ENCODE measurements at regions not wholly inside any gene's neighbourhood (a gene's known extent, or its start where the extent isn't known, plus 50 kb on each side); places are given as distances from the start of the nearest gene placed in this dataset.

GRCh38 chr1:157368363-157368762, 184.0 kb downstream of the FCRL5 start:
- DNase-seq (ENCODE audit: low spot score), result no peak
- H3K36me3 ChIP-seq (ENCODE audit: insufficient read depth, low read length, poor library complexity, severe bottlenecking), result no peaks in the 10 kb centered on the region
- H3K4me1 ChIP-seq (ENCODE audit: insufficient read depth, low read length, poor library complexity, severe bottlenecking), result no peaks in the 10 kb centered on the region
- H3K27me3 ChIP-seq (replicated peaks; ENCODE audit: insufficient read depth, low read depth, low read length, poor library complexity), result no peaks in the 10 kb centered on the region
- no peak overlapping the region for H3K27ac ChIP-seq (ENCODE audit: low read depth, low read length, poor library complexity, severe bottlenecking)
- intact Hi-C loops (cut with micrococcal nuclease; ENCODE audit: unreplicated experiment), result no loop called here
- CTCF ChIA-PET, result no interaction called here
- no TSS peak for BruUV-seq (replicated peaks)
- TF ChIP-seq CTCF (conservative IDR thresholded peaks at IDR 0.05; ENCODE audit: low read depth, low read length) (no peak), EZH2 (IDR thresholded peaks at IDR 0.05; ENCODE audit: borderline replicate concordance, low read depth, low read length, poor library complexity, severe bottlenecking) (no peak)
- no peaks in the 10 kb centered on the region for H3K9me3 ChIP-seq (ENCODE audit: low read depth, low read length, poor library complexity, severe bottlenecking)
- no peak overlapping the region for H3K4me3 ChIP-seq (ENCODE audit: low read depth, low read length, poor library complexity, severe bottlenecking)
- POLR2A ChIA-PET (ENCODE audit: low non-redundant PET), result no interaction called here

GRCh38 chr1:157367870-157368269, 184.4 kb downstream of the FCRL5 start:
- Histone ChIP-seq H3K9me3 (ENCODE audit: low read depth, low read length, poor library complexity, severe bottlenecking) (no peaks in the 10 kb centered on the region), H3K27me3 (replicated peaks; ENCODE audit: insufficient read depth, low read depth, low read length, poor library complexity) (no peaks in the 10 kb centered on the region), H3K4me3 (ENCODE audit: low read depth, low read length, poor library complexity, severe bottlenecking) (no peak overlapping the region), H3K27ac (ENCODE audit: low read depth, low read length, poor library complexity, severe bottlenecking) (no peak overlapping the region), H3K4me1 (ENCODE audit: insufficient read depth, low read length, poor library complexity, severe bottlenecking) (no peaks in the 10 kb centered on the region), H3K36me3 (ENCODE audit: insufficient read depth, low read length, poor library complexity, severe bottlenecking) (no peaks in the 10 kb centered on the region)
- ChIA-PET CTCF (no interaction called here), POLR2A (ENCODE audit: low non-redundant PET) (no interaction called here)
- no peak for TF ChIP-seq CTCF (conservative IDR thresholded peaks at IDR 0.05; ENCODE audit: low read depth, low read length)
- no peak for TF ChIP-seq EZH2 (IDR thresholded peaks at IDR 0.05; ENCODE audit: borderline replicate concordance, low read depth, low read length, poor library complexity, severe bottlenecking)
- BruUV-seq (replicated peaks), result no TSS peak
- intact Hi-C loops (cut with micrococcal nuclease; ENCODE audit: unreplicated experiment), result no loop called here
- no peak for DNase-seq (ENCODE audit: low spot score)

- intact Hi-C loops (cut with micrococcal nuclease; ENCODE audit: unreplicated experiment), result no loop called here
- no peaks in the 10 kb centered on the region for H3K9me3 ChIP-seq (ENCODE audit: low read depth, low read length, poor library complexity, severe bottlenecking)
- POLR2A ChIA-PET (ENCODE audit: low non-redundant PET), result no interaction called here
- TF ChIP-seq EZH2 (IDR thresholded peaks at IDR 0.05; ENCODE audit: borderline replicate concordance, low read depth, low read length, poor library complexity, severe bottlenecking), result no peak
- TF ChIP-seq CTCF (conservative IDR thresholded peaks at IDR 0.05; ENCODE audit: low read depth, low read length), result no peak
- H3K27ac ChIP-seq (ENCODE audit: low read depth, low read length, poor library complexity, severe bottlenecking), result no peak overlapping the region
- no peak for DNase-seq (ENCODE audit: low spot score)
- H3K4me3 ChIP-seq (ENCODE audit: low read depth, low read length, poor library complexity, severe bottlenecking), result no peak overlapping the region
- no TSS peak for BruUV-seq (replicated peaks)
- no peaks in the 10 kb centered on the region for H3K4me1 ChIP-seq (ENCODE audit: insufficient read depth, low read length, poor library complexity, severe bottlenecking)
- H3K27me3 ChIP-seq (replicated peaks; ENCODE audit: insufficient read depth, low read depth, low read length, poor library complexity), result no peaks in the 10 kb centered on the region
- no peaks in the 10 kb centered on the region for H3K36me3 ChIP-seq (ENCODE audit: insufficient read depth, low read length, poor library complexity, severe bottlenecking)
- CTCF ChIA-PET, result interaction anchor here (0.5 kb wide), 1 partner anchor 8 kb away, joined by 3 read pairs; no protein-coding TSS in a partner anchor
Observed at GRCh38 chr1:157367091-157367739, 185.1 kb downstream of the FCRL5 start.
